ENCODE measurements at regions not wholly inside any gene's neighbourhood (a gene's known extent, or its start where the extent isn't known, plus 50 kb on each side); places are given as distances from the start of the nearest gene placed in this dataset.

DNA sequence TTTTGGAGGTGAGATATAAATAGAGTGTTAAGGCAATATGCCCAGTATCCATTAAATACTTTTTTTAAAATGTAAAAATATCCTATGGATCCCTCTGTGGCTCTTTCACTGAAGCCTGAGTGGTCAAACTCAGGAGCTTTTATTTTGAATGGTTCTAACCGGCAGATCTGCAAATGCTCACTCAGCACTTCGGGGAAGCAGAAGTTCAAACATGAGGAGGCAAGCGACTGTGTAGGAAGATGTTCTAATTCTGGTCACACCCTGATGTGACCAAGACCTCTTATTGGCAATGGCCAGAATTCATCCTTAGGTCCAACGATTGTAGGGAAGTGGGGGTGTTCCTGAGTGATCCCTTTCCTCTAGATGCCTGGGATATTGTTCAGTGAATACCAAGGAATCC lies 168.8 kb downstream of the CDCA7 start:
- TF ChIP-seq CTCF (IDR thresholded peaks at IDR 0.05) (no peak), POLR2AphosphoS5 (IDR thresholded peaks at IDR 0.05) (no peak), POLR2A (IDR thresholded peaks at IDR 0.05) (no peak)

Measured in prostate gland (tissue), 2 donors.